Body of pancreas (tissue), 4 donors: ENCODE measurements at regions not wholly inside any gene's neighbourhood (a gene's known extent, or its start where the extent isn't known, plus 50 kb on each side); places are given as distances from the start of the nearest gene placed in this dataset.

Experiments
- CTCF ChIP-seq, 7 experiments: fragments of 450-650 bp in 4 of 7; fragments of 200-600 bp in 3 of 7; sonication (generic) in 3 of 7; IDR thresholded peaks; one replicate each; pipeline ENCODE4 v1.5.1; 2016 to 2019; ENCODE audit warnings: antibody characterized with exemption in 7 of 7
- POLR2A ChIP-seq, 3 donors: fragments of 450-650 bp; IDR thresholded peaks; one replicate each; pipeline ENCODE4 v1.6.1; 2016; ENCODE audit warnings: antibody characterized with exemption in 3 of 3, mild to moderate bottlenecking in 2 of 3

GRCh38 chr5:56426693-56427092, 193.6 kb upstream of the ANKRD55 start:
- TF ChIP-seq CTCF (IDR thresholded peaks at IDR 0.05): no peak
- TF ChIP-seq POLR2A (IDR thresholded peaks at IDR 0.05): no peak
